NAMALWA (cell line): ENCODE measurements at regions not wholly inside any gene's neighbourhood (a gene's known extent, or its start where the extent isn't known, plus 50 kb on each side); places are given as distances from the start of the nearest gene placed in this dataset.

Experiments used
- DNase-seq: peaks from one replicate; pipeline ENCODE4 v3.0.0-alpha.2; 2015; ENCODE audit warnings: low spot score

DNA sequence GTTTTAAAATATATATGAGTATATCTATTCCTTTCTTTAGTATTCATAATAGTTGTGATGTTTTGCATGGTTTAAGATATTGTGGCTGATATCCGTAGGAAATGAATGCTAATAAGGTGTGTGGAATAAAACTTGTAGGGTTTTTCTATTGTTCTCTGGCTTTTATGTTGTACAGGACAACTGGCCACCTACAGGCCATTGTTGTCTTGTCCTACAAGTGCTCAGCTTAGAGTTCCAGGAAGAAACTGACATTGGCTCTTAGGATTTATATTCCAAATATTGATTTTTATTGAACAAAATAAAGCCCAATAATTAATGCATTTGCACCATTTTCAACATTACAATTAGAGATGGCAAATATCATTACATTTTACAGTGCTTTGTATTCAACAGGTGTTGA lies 512.8 kb upstream of the TENM4 start:
- no peak for DNase-seq

- no peak for DNase-seq
These were observed 509.9 kb upstream of the TENM4 start for GRCh38 chr11:79950741-79951140.

- DNase-seq = no peak
These were observed 509.3 kb upstream of the TENM4 start for GRCh38 chr11:79950172-79950571.

GRCh38 chr11:79949574-79949973 lies 508.7 kb upstream of the TENM4 start:
- no peak for DNase-seq

- DNase-seq = no peak
These were observed 501.8 kb upstream of the TENM4 start for GRCh38 chr11:79942646-79943045.

GRCh38 chr11:79942090-79942489 lies 501.3 kb upstream of the TENM4 start:
- no peak for DNase-seq

DNA sequence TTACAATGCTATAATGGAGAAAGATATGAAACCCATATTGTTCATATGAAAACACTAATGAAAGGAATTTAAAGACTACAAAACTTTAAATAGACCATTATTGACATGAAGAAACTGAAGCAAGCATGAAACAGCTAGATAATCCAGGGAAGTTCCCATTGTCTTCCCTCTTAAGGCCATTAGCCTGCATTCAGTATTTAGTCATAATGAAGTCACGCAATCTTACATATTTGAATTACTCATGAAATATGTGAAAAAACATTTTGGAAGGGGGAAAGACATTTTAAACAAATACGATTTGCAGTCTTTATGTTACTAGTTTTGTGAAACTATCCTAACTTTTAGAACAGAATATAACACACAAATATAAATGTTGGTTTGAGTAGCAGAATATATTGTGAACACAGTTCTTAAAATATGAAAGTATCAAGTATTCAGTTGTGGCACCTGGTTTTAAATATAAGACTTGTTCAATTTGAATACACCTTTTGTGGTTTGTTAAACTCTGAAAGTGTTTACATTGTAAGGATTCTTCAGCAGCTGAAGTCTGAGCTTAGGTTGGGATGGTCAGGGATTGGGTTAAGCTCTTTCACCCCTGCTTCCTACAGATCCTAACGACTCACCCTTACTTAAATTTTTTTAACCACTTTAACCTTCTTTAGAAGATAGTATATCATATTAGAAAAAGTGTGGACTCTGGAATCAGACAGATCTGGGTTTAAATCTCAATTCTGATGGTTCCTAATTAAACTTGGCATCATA lies 500.3 kb upstream of the TENM4 start:
- DNase-seq = no peak

DNA sequence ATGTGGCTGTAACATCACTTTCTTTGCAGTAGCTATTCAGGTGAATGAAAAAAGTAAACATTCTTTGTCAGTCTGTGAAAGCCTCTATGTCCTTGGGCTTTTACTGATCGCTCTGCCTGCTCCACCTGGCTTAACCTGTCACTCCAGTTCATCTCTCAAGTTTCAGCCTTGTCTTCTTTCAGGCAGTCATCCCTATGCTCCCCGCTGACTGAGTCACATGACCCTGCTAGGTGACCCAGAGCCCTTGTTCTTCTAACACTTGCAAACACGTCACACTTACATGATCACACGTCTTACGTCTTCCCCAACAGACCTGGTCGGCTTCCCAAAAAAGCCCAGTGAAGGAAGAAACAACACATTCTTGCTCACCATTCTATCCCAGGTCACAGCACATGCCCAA lies 499.3 kb upstream of the TENM4 start:
- no peak for DNase-seq

GRCh38 chr11:79939111-79939510 lies 498.3 kb upstream of the TENM4 start:
- no peak for DNase-seq

GRCh38 chr11:79937676-79938334 lies 497.0 kb upstream of the TENM4 start:
- no peak for DNase-seq

DNA sequence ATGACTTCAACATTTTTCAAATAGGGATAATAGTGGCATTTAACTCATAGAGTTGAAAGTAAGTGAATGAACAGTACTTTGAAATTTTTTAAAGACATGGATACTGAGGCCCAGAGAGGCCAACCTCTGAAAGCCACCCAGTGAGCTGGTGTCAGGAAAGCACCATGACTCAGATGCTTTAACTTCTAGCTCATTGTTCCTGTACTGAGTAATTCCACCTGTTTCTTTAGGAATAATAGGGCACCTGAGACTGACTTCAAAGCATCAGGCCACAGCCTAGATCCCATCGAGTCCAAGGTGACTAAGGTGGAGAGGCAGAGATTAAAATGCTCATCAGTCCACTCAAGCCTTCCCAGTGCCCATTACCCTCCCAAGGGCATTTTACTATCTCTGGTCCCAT lies 491.8 kb upstream of the TENM4 start:
- DNase-seq = no peak

GRCh38 chr11:79931692-79932091 lies 490.9 kb upstream of the TENM4 start:
- no peak for DNase-seq

DNA sequence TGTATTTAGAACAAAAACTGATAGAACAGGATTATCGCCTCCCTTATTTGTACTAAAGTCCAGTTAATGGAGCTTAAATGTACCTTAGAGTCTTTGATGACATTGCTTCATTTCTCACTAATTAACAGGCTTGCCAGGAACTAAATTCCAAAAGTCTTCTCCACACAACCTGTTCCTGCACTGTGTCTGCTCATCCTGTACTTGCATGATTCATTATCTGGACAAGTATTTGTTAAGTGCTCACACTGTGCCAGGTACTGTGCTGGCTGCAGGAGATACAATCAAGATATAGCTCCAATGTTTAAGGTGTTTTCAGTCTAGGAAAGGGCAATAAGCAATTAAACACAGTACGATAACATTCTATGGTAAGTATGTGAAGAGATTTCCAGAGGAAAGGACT lies 485.9 kb upstream of the TENM4 start:
- DNase-seq = no peak

- no peak for DNase-seq
These were observed 484.7 kb upstream of the TENM4 start for GRCh38 chr11:79925570-79925969.

GRCh38 chr11:79922641-79923040 lies 481.8 kb upstream of the TENM4 start:
- DNase-seq = no peak

DNA sequence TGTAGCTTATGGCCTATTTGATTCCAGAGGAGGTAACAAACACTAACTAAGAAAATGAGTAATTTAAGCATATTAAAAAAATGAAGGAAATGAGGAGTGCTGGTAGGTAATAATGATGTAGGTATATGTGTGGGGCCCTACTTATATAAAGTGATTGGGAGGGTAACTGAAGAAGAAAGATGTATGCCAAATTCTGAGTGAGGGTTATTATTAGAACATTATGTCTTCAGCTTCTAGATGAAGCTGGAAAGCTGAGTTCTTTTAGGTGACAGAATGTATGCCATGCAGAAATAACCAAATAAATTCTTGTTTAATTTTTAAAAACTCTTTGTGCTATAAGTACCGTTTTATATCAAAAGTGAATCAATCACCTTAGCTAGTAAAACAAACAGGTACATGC lies 479.6 kb upstream of the TENM4 start:
- DNase-seq = no peak

GRCh38 chr11:79919350-79919749 lies 478.5 kb upstream of the TENM4 start:
- no peak for DNase-seq

DNA sequence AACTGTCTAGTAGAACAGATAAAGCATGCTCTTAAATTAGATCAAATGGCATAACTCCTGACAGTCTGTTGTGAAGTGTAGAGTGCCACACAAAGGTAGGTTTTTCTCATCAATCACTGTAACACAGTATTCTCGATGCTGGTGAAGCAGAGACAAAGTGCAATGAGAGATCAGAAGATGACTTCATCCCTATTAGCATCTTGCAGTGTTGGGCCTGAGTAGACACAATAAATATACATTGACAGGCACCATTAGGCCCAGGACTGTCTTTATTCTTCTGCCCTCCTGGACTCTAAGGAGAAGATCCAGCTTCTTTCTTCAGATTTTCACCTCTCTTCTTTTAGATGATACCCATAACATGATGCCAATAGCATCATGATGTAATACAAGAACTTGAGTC lies 478.0 kb upstream of the TENM4 start:
- DNase-seq = no peak

DNA sequence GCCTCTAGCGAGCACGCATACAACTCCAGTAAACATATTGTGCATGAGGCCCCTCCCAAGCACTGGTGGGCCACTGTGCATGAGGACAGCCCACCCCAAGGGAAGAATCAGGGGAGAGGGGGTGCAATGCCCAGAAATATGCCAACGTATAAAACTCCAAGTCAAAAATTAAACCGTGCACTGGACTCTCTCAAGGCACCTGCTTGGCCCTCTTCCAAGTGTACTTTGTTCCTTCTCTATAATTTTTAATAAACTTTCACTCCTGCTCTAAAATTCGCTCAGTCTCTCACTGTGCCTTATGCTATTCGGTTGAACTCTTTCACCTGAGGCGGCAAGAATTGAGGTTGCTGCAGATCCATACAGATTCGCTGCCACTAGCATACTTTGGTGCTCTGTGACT lies 465.3 kb upstream of the TENM4 start:
- no peak for DNase-seq

DNA sequence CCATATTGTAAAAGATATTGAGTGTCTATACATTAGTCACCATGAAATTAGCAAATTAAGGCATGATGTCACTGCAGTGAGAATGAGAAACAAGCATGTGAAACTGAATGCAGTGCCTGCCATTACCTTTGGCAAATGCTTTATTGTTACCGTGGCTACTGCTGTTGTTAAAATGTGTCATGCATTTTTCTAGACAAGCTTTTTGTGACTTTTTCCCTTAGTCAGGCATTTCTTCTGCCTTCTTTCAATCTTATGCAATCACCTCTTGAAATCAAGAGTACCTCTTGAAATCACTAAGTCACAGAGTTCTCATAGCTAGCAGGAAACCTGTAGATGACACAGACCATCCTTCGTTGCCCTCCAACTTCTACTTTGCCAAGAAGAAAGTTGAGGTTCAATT lies 461.7 kb upstream of the TENM4 start:
- no peak for DNase-seq

DNA sequence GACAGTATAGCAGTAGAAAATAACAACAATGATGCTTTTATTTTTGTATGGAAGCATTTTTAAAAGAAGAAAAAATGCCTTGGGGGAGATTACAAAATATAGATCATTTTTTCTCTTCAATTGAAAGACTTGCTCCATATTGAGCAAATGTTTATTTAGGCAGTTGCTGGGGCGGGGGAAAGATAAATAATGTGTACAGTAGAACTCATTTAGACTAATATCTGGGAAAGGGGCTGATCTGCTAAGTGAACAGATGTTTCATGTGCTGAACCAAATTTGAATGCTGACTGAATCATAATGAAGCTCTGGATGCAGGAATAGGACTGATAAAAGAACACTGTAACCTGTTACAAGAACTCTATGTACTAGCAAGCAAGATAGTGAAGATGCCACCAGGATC lies 457.1 kb upstream of the TENM4 start:
- DNase-seq = no peak

GRCh38 chr11:79896258-79896657 lies 455.4 kb upstream of the TENM4 start:
- no peak for DNase-seq

DNA sequence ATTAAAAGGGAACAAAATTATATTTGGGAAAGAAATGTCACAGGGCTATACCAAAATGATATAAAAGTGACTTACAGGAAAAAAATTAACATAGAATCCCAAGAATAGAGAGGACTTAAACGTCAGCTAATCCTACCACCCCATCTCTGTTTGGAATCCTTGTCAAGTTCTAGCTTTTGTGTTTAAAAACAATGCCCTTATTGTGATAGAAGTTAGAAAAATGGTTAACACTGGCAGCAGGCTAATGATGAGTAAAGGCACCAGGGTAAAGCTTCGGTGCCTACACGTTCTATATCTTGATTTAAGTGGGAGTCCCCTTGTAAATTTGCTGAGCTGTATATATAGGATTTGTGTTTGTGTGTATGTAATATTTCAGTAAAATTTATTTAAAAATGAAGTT lies 453.3 kb upstream of the TENM4 start:
- no peak for DNase-seq

GRCh38 chr11:79890272-79890671 lies 449.4 kb upstream of the TENM4 start:
- DNase-seq = no peak
